PC-9 (cell line): ENCODE measurements at regions not wholly inside any gene's neighbourhood (a gene's known extent, or its start where the extent isn't known, plus 50 kb on each side); places are given as distances from the start of the nearest gene placed in this dataset.

Experiments
- BruUV-seq: library from RNA; stranded (reverse); fragments of 400-500 nt; replicated peaks from 2 replicates; lab custom pipeline; 2021; lab: Mats Ljungman, UMichigan
- CTCF ChIA-PET: fragments of 300-600 bp; sonication (Branson Sonifier 250); formaldehyde crosslinking; loops from one replicate; lab custom pipeline; 2022; ENCODE audit warnings: antibody characterized with exemption; lab: Charles Lee
- POLR2A ChIA-PET: fragments of 300-600 bp; sonication (Branson Sonifier 250); formaldehyde crosslinking; loops from one replicate; lab custom pipeline; 2022; ENCODE audit warnings: antibody characterized with exemption; ENCODE audit not compliant: unreplicated experiment; lab: Charles Lee
- DNase-seq, 2 experiments: peaks; one replicate each; pipeline versions ENCODE4 v3.0.0 to v3.0.0-alpha.2; 2015 to 2022; ENCODE audit warnings: mixed read lengths in 1 of 2
- H2AFZ ChIP-seq: fragments of 200-600 bp; sonication (generic); 2 replicates; pipeline ENCODE4 v1.8.1; 2017; ENCODE audit warnings: antibody characterized with exemption
- H3F3A ChIP-seq: fragments of 200-600 bp; sonication (generic); 2 replicates; pipeline ENCODE4 v1.8.1; 2017; ENCODE audit warnings: antibody characterized with exemption, mild to moderate bottlenecking, low read depth; ENCODE audit not compliant: insufficient read depth
- H3K27ac ChIP-seq: fragments of 200-600 bp; sonication (generic); 2 replicates; pipeline ENCODE4 v1.6.1; 2016; ENCODE audit warnings: mixed run types
- H3K27me3 ChIP-seq: fragments of 200-600 bp; sonication (generic); 2 replicates; pipeline ENCODE4 v1.6.1; 2016; ENCODE audit warnings: low read depth, mixed run types; ENCODE audit not compliant: insufficient read depth
- H3K36me3 ChIP-seq: fragments of 200-600 bp; sonication (generic); 2 replicates; pipeline ENCODE4 v1.6.1; 2016; ENCODE audit warnings: low read depth, mixed run types
- H3K4me1 ChIP-seq: fragments of 200-600 bp; sonication (generic); replicated peaks from 2 replicates; pipeline ENCODE4 v1.6.1; 2016; ENCODE audit warnings: mixed run types; ENCODE audit not compliant: insufficient read depth
- H3K4me2 ChIP-seq: fragments of 200-600 bp; sonication (generic); 2 replicates; pipeline ENCODE4 v1.6.1; 2017; ENCODE audit warnings: mixed run types
- H3K4me3 ChIP-seq: fragments of 200-600 bp; sonication (generic); 2 replicates; pipeline ENCODE4 v1.6.1; 2016; ENCODE audit warnings: mixed run types
- H3K79me2 ChIP-seq: fragments of 200-600 bp; sonication (generic); 2 replicates; pipeline ENCODE4 v1.6.1; 2017; ENCODE audit warnings: low read depth, mixed run types
- H3K9me2 ChIP-seq: fragments of 200-600 bp; sonication (generic); 2 replicates; pipeline ENCODE4 v1.8.1; 2017; ENCODE audit warnings: mild to moderate bottlenecking; ENCODE audit not compliant: insufficient read depth
- H3K9me3 ChIP-seq: fragments of 200-600 bp; sonication (generic); 2 replicates; pipeline ENCODE4 v1.8.1; 2016; ENCODE audit warnings: low read depth; ENCODE audit not compliant: insufficient read depth
- H4K20me1 ChIP-seq: fragments of 200-600 bp; sonication (generic); 2 replicates; pipeline ENCODE4 v1.8.1; 2017; ENCODE audit not compliant: insufficient read depth
- CTCF ChIP-seq: fragments of 200-600 bp; sonication (generic); conservative IDR thresholded peaks from 2 replicates; pipeline ENCODE4 v1.6.1; 2017; ENCODE audit warnings: mixed run types, antibody characterized with exemption, mild to moderate bottlenecking, moderate library complexity
- EZH2 ChIP-seq: fragments of 200-600 bp; sonication (generic); IDR thresholded peaks from 2 replicates; pipeline ENCODE4 v1.8.0; 2017; ENCODE audit warnings: antibody characterized with exemption, low read depth
- intact Hi-C: fragments of 100-400 bp; cut with micrococcal nuclease; formaldehyde crosslinking; loops from one replicate; pipeline ENCODE4 v1.10.0; 2022; ENCODE audit not compliant: unreplicated experiment

GRCh38 chrX:148134578-148134977 lies 153.4 kb downstream of the FMR1NB start:
- Histone ChIP-seq H3K27ac (no peak overlapping the region), H3K4me1 (no peaks in the 10 kb centered on the region), H2AFZ (no peak overlapping the region), H3K27me3 (no peaks in the 10 kb centered on the region), H4K20me1 (no peaks in the 10 kb centered on the region), H3F3A (no peaks in the 10 kb centered on the region), H3K9me3 (no peaks in the 10 kb centered on the region), H3K4me2 (no peak overlapping the region), H3K9me2 (no peaks in the 10 kb centered on the region), H3K79me2 (no peaks in the 10 kb centered on the region), H3K36me3 (no peaks in the 10 kb centered on the region), H3K4me3 (no peak overlapping the region)
- DNase-seq: no peak
- ChIA-PET CTCF (no interaction called here), POLR2A (interaction anchor here (0.6 kb wide), 1 partner anchor 1327 kb away, joined by 11 read pairs; no protein-coding TSS in a partner anchor)
- no TSS peak for BruUV-seq
- TF ChIP-seq EZH2 (no peak), CTCF (no peak)
- intact Hi-C loops: no loop called here

- no peak for DNase-seq
- no TSS peak for BruUV-seq
- H3K4me1 ChIP-seq: no peaks in the 10 kb centered on the region
- H4K20me1 ChIP-seq: no peaks in the 10 kb centered on the region
- H3K4me3 ChIP-seq: no peak overlapping the region
- no peaks in the 10 kb centered on the region for H3K9me3 ChIP-seq
- H3K9me2 ChIP-seq: no peaks in the 10 kb centered on the region
- no peaks in the 10 kb centered on the region for H3F3A ChIP-seq
- intact Hi-C loops: loop anchor here (5.0 kb wide), 1 partner anchor 1152 kb away; no protein-coding TSS in a partner anchor
- no peak overlapping the region for H3K27ac ChIP-seq
- no peak overlapping the region for H3K4me2 ChIP-seq
- H3K36me3 ChIP-seq: no peaks in the 10 kb centered on the region
- ChIA-PET CTCF (no interaction called here), POLR2A (no interaction called here)
- H3K27me3 ChIP-seq: no peaks in the 10 kb centered on the region
- TF ChIP-seq EZH2: no peak
- TF ChIP-seq CTCF: no peak
- no peaks in the 10 kb centered on the region for H3K79me2 ChIP-seq
- no peak overlapping the region for H2AFZ ChIP-seq
Observed at GRCh38 chrX:148135738-148136137, 154.6 kb downstream of the FMR1NB start.

GRCh38 chrX:148146121-148146520 lies 165.0 kb downstream of the FMR1NB start:
- no peak overlapping the region for H3K4me3 ChIP-seq
- POLR2A ChIA-PET: no interaction called here
- DNase-seq: no peak
- TF ChIP-seq CTCF: no peak
- no peak for TF ChIP-seq EZH2
- no peak overlapping the region for H2AFZ ChIP-seq
- no peaks in the 10 kb centered on the region for H3K79me2 ChIP-seq
- H3K4me1 ChIP-seq: no peaks in the 10 kb centered on the region
- CTCF ChIA-PET: no interaction called here
- H3K36me3 ChIP-seq: no peaks in the 10 kb centered on the region
- H3K9me2 ChIP-seq: no peaks in the 10 kb centered on the region
- intact Hi-C loops: no loop called here
- no peaks in the 10 kb centered on the region for H3F3A ChIP-seq
- no peaks in the 10 kb centered on the region for H3K27me3 ChIP-seq
- no peak overlapping the region for H3K27ac ChIP-seq
- no TSS peak for BruUV-seq
- no peak overlapping the region for H3K4me2 ChIP-seq
- no peaks in the 10 kb centered on the region for H3K9me3 ChIP-seq
- H4K20me1 ChIP-seq: no peaks in the 10 kb centered on the region
